Heart left ventricle (tissue), 16 donors: ENCODE measurements at regions not wholly inside any gene's neighbourhood (a gene's known extent, or its start where the extent isn't known, plus 50 kb on each side); places are given as distances from the start of the nearest gene placed in this dataset.

Experiments
- ATAC-seq, 4 donors: fragments of 200-7000 bp; cut with Tn5 transposase; one replicate each; pipeline ENCODE4 v1.9.1; 2020 to 2022; ENCODE audit warnings: moderate library complexity in 4 of 4, mild to moderate bottlenecking in 3 of 4, moderate number of reproducible peaks in 1 of 4
- DNase-seq, 5 donors: peaks; one replicate each; pipeline ENCODE4 v3.0.0-alpha.2; 2020
- H3K27ac ChIP-seq, 12 donors: fragments of 200-600 bp; sonication (generic) in 4 of 12; one replicate each; pipeline versions ENCODE4 v1.5.0 to v1.8.0; 2016 to 2022; ENCODE audit warnings: mild to moderate bottlenecking in 2 of 12
- H3K27me3 ChIP-seq, 9 donors: fragments of 200-600 bp; sonication (generic) in 2 of 9; one replicate each; pipeline versions ENCODE4 v1.5.1 to v1.8.0; 2016 to 2022; ENCODE audit warnings: mild to moderate bottlenecking in 3 of 9
- H3K36me3 ChIP-seq, 9 donors: fragments of 200-600 bp; sonication (generic) in 2 of 9; one replicate each; pipeline versions ENCODE4 v1.5.0 to v1.8.0; 2018 to 2022; ENCODE audit warnings: mild to moderate bottlenecking in 2 of 9
- H3K4me1 ChIP-seq, 12 donors: fragments of 200-600 bp; sonication (generic) in 4 of 12; one replicate each; pipeline versions ENCODE4 v1.5.0 to v1.8.0; 2016 to 2022; ENCODE audit warnings: mild to moderate bottlenecking in 3 of 12
- H3K4me3 ChIP-seq, 12 donors: fragments of 200-600 bp; sonication (generic) in 4 of 12; one replicate each; pipeline versions ENCODE4 v1.5.0 to v1.8.0; 2017 to 2022; ENCODE audit warnings: mild to moderate bottlenecking in 9 of 12, moderate library complexity in 4 of 12
- H3K9me3 ChIP-seq, 12 donors: fragments of 200-600 bp; sonication (generic) in 4 of 12; one replicate each; pipeline versions ENCODE4 v1.5.0 to v1.8.0; 2016 to 2022; ENCODE audit warnings: mild to moderate bottlenecking in 1 of 12
- POLR2A ChIP-seq, 2 donors: fragments of 450-650 bp; IDR thresholded peaks; one replicate each; pipeline ENCODE4 v1.6.1; 2017; ENCODE audit warnings: antibody characterized with exemption in 2 of 2, mild to moderate bottlenecking in 2 of 2, moderate library complexity in 2 of 2
- whole genome bisulfite sequencing, 4 donors: extraction: QIAGEN DNeasy Blood & Tissue Kit in 2 of 4; methylation state at CpG; one replicate each; pipeline versions ENCODE4 v1.1.5 to v1.1.7; 2013 to 2018; 5-methylcytosine and 5-hydroxymethylcytosine counted together
- intact Hi-C, 10 donors: fragments of 100-400 bp; cut with DNase I; formaldehyde crosslinking; loops; one replicate each; pipeline versions ENCODE4 v1.11.1 to v1.14.2; 2022
- TF ChIP-seq, protein P1 (sequence below), 12 donors: fragments of 200-600 bp; sonication (generic) in 4 of 12; IDR thresholded peaks; one replicate each; pipeline versions ENCODE4 v1.5.0 to v1.8.0; 2018 to 2022; ENCODE audit warnings: antibody characterized with exemption in 12 of 12, mild to moderate bottlenecking in 5 of 12
- donor health status: ischemic (EF 13 %, LVEDD 7.1; RV severe dilation, severe dysfunction).
- donor health status: healthy with polysubstance abuse.
- donor health status: DM: no; HTN: yes; CAD: no.
- donor health status: DM: no; HTN: no; CAD: no.
- donor health status: ischemic (EF 25% LVEDD 6.9; RV normal size, moderate dysfunction).
- donor health status: ischemic (EF 25% LVEDD 5.7; RV mildly dilated, moderate dysfunction).
- donor health status: healthy.
- donor health status: DM: yes; HTN: yes; CAD: no.
- donor health status: ischemic (EF 35%, LVEDD 5.7; RV mildly dilated, moderate dysfunction).
- donor health status: nonischemic (EF 11% LVEDD 7.7; RV severe dilation, severe dysfunction).
- donor health status: DM: yes; HTN: yes; CAD: no.
- donor health status: PGD.
- donor health status: ischemic (EF 29% LVEDD 5.4; RV normal size, mild dysfunction).
- donor health status: nonischemic (EF 23%, LVEDD 6.1; RV moderate dilation, normal function).

DNA sequence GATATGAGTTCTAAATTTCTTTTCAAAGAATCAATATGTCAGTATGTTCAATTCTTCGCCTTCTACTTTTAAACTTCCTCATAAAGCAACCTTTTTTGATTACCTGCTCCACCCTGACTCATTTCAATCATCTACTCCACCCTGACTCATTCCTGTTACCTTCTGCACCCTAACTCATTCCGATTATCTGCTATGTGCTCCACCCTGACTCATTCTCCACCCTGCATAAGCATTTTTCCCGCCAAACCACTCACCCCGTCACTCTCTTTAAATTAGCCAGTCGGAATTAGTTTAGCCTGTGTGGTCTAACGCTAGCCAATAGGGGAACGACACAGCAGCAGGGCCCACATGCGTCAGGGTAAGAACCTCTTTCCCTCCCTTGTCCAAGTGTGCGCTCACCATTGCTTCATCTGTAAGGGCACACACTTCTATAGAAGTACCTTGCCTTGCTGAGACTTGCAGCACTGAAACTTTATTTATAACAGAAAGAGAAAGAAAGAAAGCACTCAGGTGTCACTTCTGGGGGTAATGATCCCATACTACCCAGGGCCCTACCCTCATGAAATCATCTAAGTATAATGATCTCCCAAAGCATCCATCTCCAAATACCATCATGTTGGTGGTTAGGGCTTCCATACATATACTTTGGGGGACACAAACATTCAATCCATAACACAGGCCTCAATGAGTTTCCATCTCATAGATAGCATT, 875.2 kb downstream of the RAPGEF2 start:
- DNase-seq (no peak), ATAC-seq (no peak)
- Histone ChIP-seq H3K4me1 (no peaks in the 10 kb centered on the region), H3K9me3 (peaks cover 0 to 3% (median 0%) of the 10 kb centered on the region in 12 donors), H3K27me3 (no peaks in the 10 kb centered on the region), H3K4me3 (no peak overlapping the region), H3K36me3 (no peaks in the 10 kb centered on the region), H3K27ac (no peak overlapping the region)
- TF ChIP-seq POLR2A (IDR thresholded peaks at IDR 0.05) = no peak
- TF ChIP-seq, protein P1, sequence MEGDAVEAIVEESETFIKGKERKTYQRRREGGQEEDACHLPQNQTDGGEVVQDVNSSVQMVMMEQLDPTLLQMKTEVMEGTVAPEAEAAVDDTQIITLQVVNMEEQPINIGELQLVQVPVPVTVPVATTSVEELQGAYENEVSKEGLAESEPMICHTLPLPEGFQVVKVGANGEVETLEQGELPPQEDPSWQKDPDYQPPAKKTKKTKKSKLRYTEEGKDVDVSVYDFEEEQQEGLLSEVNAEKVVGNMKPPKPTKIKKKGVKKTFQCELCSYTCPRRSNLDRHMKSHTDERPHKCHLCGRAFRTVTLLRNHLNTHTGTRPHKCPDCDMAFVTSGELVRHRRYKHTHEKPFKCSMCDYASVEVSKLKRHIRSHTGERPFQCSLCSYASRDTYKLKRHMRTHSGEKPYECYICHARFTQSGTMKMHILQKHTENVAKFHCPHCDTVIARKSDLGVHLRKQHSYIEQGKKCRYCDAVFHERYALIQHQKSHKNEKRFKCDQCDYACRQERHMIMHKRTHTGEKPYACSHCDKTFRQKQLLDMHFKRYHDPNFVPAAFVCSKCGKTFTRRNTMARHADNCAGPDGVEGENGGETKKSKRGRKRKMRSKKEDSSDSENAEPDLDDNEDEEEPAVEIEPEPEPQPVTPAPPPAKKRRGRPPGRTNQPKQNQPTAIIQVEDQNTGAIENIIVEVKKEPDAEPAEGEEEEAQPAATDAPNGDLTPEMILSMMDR (IDR thresholded peaks at IDR 0.05) = no peak
- intact Hi-C loops = no loop called here
- WGBS, 4 donors = 88 to 93% (median 91%) methylated on average over 9 of the region's 9 CpGs

DNA sequence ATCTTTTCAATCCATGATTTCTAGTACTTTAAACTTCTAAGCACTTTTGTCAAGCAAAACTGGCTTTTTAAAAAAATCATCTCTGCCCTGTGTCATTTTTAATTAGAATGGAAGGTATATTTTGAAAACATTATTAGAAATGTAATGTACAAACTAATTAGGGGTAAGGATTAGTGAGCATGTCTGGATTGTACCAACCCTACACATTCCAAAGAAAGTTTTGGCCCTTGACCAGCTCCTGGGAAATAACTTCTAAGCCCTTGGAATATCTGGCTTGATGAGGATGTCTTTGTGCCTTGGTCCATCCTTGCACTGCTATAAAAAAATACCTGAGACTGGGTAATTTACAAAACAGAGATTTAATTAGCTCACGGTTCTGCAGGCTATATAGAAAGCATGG, 876.5 kb downstream of the RAPGEF2 start:
- H3K4me1 ChIP-seq = no peaks in the 10 kb centered on the region
- TF ChIP-seq, protein P1 (IDR thresholded peaks at IDR 0.05) = no peak
- TF ChIP-seq POLR2A (IDR thresholded peaks at IDR 0.05) = no peak
- no peak overlapping the region for H3K27ac ChIP-seq
- 90 to 94% (median 93%) methylated on average over 1 of the region's 1 CpG for WGBS, 4 donors
- H3K4me3 ChIP-seq = no peak overlapping the region
- no peak for ATAC-seq
- peaks cover 0 to 2% (median 0%) of the 10 kb centered on the region in 12 donors for H3K9me3 ChIP-seq
- intact Hi-C loops = no loop called here
- no peaks in the 10 kb centered on the region for H3K36me3 ChIP-seq
- H3K27me3 ChIP-seq = no peaks in the 10 kb centered on the region
- no peak for DNase-seq

DNA sequence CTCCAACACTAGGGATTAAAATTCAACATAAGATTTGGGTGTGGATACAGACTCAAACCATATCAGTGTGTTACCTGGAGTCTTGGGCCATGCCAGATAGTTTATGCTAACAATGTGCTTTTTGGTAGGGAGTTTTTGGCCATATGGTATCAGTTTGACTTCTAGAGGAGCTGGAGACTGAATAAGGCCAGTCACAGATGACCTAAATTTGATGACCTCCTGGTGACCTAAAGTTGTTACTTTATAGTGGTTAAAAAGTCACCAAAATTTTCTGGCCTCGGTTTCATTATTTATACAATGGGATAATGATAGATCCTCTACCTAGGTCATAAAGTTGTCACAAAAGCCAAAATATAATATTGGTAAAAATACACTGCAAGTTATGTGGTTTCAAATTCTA, 877.1 kb downstream of the RAPGEF2 start:
- no peak for DNase-seq
- no peak for TF ChIP-seq POLR2A (IDR thresholded peaks at IDR 0.05)
- TF ChIP-seq, protein P1 (IDR thresholded peaks at IDR 0.05) = no peak
- Histone ChIP-seq H3K4me3 (no peak overlapping the region), H3K4me1 (no peaks in the 10 kb centered on the region), H3K9me3 (no peaks in the 10 kb centered on the region), H3K36me3 (no peaks in the 10 kb centered on the region), H3K27me3 (no peaks in the 10 kb centered on the region), H3K27ac (no peak overlapping the region)
- intact Hi-C loops = no loop called here
- WGBS, 4 donors = 77 to 86% (median 84%) methylated on average over 1 of the region's 1 CpG
- ATAC-seq = no peak

DNA sequence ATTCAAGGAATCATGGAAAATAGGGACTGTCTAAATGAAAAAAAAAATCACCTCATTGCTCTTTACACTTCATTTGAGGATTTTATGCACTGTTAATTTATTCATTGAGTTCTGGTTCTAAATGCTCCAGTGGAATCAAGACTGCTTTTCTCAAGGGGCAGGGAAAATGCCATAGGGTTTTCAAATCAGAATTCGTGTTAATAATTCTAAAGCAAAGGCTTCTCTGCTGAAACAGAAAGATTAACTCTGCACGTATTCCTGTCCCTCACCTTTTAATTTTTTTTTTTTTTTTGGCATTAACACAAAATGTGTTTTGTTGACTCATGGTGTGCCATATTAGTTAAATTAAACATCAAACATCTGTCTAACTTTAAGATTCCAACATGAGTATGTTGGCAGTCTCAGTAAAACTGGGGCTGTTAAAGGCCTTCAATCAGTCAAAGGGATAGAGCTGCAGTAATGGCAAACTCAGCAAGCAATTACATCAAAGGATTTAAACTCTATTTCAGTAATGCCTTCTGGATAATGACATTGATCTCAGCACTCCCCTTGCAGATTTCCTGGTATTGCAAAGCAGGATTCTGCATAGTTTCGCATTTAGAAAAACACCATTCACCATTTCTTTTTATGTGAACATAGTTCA, 878.1 kb downstream of the RAPGEF2 start:
- H3K9me3 ChIP-seq = no peaks in the 10 kb centered on the region
- intact Hi-C loops = no loop called here
- no peaks in the 10 kb centered on the region for H3K27me3 ChIP-seq
- DNase-seq (no peak), ATAC-seq (no peak)
- TF ChIP-seq, protein P1 (IDR thresholded peaks at IDR 0.05) = no peak
- TF ChIP-seq POLR2A (IDR thresholded peaks at IDR 0.05) = no peak
- H3K36me3 ChIP-seq = no peaks in the 10 kb centered on the region
- H3K4me3 ChIP-seq = no peak overlapping the region
- H3K27ac ChIP-seq = no peak overlapping the region
- 78 to 87% (median 83%) methylated on average over 3 of the region's 3 CpGs for WGBS, 4 donors
- no peaks in the 10 kb centered on the region for H3K4me1 ChIP-seq
